Limb (tissue), 2 donors: ENCODE measurements at regions not wholly inside any gene's neighbourhood (a gene's known extent, or its start where the extent isn't known, plus 50 kb on each side); places are given as distances from the start of the nearest gene placed in this dataset.
A peak's percentile ranks its signal among the peaks of the same experiment; 100 is the strongest.

Experiments used
- DNase-seq, 2 donors: peaks; one replicate each; pipeline ENCODE4 v3.0.0-alpha.2; 2016; ENCODE audit errors: extremely low spot score in 2 of 2

DNA sequence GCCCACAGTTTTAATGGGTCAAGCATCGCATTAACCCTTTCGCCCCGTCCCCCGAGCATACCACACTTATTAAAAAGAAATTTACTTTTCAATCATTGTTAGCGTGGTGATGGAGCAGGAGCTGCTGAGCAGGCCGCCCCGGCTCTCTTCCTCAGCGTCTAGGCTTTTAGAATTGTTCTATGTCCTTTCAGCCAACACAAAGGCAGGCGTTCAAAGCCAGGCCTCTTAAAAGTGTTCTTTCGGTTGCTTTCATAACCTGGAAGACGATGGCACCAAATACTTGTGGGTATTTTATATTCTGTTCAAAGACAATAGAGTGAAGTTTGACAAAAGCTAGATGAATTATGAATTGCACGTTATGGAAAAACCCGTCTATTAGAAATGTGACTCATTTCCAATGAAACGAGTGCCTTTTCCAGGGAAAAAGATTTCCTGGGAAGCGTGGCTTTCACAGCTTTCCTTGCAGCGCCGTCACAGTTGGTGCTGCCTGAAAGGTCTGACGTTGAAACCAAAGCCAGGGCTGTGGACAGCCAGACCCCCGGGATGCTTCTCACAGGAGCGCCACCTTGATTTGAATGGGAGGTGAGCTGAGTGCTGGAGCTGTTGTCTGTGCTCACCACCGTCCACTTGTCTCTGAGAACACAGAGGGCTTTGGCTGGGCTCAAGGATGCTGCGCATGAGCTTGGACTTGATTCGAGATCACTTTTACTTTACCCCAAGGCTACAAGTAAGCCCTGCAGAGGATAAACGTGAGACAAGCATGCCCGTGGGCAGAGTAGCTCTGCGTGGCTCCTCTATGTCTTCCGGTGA, 78.8 kb downstream of the SOX1 start:
- DNase-seq = no peak

DNA sequence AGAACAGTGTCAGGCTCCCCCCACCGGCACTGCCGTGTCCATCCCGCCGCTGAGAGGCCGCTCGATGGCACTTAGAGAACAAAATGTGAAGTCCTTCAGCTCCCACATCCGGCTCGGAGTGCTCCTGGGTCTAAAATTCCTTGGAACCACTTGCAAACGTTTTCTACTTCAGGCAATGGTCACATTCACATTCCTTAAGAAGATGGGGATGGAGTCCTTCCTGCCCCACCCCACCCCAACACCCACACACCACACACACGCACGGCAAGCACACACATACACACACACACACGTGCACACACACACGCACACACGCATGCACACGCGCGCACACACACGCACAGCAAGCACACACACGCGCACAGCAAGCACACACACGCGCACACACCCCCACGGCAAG, 83.4 kb downstream of the SOX1 start:
- DNase-seq = no peak

DNA sequence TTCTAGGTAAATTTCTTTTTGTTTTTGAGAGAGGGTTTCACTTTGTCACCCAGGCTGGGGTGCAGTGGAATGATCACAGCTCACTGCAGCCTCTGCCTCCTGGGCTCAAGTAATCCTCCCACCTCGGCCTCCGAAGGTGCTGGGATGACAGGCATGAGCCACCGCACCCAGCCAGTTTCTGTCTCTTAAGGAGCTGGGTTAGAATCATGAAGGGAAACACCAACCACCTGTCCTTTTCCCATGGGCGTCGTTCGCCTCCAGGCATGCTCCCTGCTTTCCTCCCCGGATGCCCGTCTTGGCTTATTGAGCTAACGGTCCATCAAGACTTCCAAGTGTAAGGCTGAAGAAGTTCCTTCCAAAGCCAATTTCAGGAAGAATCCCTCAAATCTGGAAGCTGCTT, 85.9 kb downstream of the SOX1 start:
- no peak for DNase-seq

DNA sequence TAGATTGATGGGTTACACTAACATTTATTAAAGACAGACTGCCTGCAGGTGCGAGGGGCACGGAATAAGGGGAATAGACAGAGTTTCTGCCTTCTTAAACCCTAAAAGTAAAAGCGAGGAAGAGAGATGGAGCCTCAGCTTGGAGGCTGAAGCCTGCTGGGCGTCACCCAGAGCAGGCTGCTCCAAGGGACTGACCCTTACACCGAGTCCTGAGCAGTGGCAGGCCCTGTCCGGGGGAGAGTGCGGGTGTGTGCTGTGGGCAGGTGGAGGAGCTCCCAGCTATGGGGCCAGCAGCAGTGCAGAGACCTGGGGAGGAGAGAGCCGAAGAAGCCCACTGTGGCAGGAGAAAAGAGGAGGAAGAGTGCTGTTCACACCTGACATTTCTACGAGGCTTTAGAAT, 86.4 kb downstream of the SOX1 start:
- no peak for DNase-seq

DNA sequence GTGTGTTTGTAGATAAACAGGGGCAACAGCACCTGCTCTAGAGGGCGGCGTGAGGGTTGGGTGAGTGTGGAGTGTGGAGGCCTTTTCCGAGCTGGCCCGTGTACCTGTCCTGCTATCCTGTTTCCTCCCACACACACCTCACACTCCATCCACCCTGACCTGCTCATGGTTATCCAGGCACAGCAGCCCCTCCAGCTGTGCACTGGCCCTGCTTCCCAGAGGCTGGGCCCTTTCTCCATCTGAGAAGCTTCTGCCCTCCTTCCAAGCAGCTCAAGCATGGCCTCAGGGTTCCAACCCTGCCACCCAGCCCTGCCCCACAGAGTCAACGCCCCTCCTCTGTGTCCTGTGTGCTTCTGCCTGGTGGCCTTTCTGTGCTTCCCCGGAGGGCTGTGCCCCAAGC, 86.9 kb downstream of the SOX1 start:
- DNase-seq = no peak

DNA sequence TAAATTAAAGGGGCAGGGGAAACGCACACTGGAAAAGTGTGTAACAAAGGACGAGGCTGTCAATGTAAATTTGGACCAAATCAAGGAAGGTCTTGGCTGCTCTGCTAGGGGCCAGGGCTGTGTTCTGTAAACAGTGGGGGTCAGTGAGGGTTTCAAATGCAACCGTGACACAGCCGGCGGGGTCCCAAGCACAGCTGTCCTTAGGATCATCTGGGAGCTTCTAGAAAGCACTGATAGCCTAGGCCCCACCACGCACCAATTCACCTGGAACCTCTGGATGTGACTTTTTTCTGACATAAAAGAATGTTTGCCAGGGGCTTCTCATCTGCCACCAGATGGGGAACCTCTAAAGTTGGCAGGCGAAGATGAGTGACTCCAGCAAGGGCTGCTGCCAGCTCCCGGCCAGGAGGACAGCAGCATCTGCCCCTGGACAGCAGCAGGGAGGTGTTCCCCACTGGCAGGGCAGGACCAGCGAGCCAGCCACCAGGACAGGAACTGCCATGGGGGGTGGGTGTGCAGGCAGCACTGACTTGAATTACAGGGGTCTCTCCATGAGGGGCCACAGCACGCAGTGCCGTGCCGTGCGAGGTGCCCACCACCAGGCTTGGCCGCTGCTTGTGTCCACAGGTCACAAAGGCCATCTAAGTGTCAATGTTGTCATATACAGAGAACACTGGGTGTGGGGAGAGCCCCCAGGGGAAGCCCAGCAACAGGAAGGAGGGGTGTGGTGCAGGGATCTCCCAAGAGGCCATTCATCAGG, 87.5 kb downstream of the SOX1 start:
- DNase-seq = no peak

DNA sequence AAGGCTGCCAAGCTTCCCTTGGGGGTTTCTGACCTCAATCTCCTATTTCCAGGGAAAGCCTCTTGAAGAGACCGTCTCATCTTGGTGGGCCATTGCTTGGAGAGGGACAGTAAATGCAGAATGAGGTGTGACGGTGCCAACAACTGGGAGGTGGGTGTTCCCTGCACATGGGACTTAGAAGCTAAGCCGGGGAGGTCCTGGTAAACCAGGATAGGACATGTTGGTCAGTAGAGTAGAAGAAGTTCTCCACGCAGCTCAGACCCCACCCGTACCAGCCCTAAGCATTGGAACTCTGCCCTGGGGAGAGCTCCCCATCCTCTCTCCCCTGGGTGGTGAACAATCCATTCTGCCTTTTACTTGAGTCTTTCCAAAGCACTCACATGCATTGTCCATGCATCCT, 92.0 kb downstream of the SOX1 start:
- DNase-seq = no peak

DNA sequence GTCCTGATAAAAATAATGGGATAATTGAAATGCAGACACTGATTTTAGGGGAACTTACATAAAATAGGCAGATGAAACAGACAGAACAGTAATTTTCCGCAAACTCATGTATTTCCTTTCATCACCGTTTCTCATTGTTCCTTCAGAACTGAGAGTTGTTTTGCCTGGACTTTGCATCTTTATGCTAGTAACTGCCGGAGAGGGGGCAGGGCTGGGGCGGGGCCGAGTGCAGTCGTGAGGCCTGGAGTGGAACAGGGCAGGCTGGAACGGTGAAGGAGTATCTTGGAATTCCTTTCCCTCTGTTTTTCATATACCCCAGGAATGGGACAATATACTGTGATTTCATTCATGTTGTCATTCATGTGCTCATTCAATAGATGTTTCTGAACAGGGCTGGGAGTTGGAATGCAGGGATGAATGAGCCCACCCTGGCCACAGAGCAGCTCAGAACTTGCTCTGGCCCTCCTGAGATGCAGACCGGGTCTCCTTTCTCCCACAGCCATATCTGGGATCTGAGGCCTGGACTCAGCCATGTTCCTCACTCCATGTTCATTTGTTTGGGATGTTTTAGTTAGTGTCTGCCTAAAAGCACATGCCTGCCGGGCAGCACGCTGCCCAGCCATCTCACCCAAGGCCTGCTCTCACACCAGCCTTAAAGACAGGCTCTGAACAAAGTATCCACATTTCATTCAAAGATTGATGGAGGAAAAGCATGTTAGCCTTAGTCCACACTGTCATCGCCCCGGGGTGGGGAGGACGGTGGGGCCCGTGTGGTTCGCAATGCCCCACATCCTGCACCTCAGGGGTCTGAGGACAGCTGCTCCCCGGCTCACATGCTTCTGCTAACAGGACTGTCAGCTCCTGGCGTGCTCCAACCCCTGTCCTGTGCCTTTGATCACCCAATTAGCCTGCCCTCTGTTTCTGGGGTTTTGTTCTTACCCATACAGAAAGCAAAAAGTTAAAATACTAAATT, 92.9 kb downstream of the SOX1 start:
- DNase-seq = no peak

DNA sequence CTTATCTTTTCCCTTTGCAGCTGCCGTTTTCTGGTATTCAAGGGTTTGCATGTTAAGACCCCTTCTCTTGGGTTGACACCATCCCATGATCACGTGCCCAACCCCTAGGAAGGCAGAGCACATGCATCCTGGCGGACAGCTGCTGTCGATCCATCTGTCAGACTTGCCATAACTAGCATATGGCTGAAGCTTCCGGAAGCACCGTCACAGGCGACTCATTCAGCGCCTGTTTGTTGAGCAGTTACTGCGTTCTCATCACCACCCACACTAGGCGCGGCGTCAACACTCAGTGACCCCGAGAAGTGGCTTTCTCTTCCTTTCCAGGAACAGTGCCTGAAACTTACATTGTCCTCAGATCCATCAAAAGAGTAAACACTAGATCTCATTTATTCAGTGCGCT, 93.6 kb downstream of the SOX1 start:
- peak in 1 of 2 donors; percentile 48 for DNase-seq

DNA sequence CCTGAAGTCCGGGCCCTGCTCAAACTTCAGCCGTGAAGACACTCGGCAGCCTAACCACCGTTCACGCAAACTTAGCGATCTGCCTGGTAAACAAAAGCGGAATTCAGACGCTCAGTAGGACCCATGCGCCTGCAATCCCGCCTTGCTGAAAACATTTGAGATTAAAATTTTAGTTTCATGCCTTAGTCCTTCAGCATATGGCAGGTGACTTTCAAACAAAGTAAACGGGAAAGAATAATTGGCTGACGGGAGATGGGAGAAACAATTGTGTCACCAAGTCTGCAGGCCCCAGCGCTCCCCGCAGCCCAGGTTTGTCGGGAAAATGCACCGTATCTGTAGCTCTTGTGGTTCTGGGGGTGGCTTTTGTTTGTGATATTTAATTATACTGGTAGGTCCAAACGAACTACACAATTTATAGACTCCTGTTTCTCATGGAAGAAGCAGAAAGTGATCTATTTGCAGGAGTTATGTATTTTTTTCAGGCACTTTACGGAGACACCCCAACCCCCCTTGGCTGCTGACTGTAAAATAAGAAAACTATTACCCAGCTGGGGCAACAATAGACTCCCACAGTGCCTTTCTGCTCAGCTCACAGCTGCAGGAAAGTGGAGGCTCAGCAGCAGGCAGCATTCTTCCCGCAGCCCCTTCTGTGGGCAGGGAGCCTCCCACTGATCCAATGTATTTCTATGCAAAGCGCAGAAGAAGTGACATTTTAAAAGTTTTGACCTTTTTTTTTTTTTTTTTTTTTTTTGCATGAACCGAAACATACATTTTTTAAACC, 94.8 kb downstream of the SOX1 start:
- DNase-seq = peak; percentile 11 to 55

DNA sequence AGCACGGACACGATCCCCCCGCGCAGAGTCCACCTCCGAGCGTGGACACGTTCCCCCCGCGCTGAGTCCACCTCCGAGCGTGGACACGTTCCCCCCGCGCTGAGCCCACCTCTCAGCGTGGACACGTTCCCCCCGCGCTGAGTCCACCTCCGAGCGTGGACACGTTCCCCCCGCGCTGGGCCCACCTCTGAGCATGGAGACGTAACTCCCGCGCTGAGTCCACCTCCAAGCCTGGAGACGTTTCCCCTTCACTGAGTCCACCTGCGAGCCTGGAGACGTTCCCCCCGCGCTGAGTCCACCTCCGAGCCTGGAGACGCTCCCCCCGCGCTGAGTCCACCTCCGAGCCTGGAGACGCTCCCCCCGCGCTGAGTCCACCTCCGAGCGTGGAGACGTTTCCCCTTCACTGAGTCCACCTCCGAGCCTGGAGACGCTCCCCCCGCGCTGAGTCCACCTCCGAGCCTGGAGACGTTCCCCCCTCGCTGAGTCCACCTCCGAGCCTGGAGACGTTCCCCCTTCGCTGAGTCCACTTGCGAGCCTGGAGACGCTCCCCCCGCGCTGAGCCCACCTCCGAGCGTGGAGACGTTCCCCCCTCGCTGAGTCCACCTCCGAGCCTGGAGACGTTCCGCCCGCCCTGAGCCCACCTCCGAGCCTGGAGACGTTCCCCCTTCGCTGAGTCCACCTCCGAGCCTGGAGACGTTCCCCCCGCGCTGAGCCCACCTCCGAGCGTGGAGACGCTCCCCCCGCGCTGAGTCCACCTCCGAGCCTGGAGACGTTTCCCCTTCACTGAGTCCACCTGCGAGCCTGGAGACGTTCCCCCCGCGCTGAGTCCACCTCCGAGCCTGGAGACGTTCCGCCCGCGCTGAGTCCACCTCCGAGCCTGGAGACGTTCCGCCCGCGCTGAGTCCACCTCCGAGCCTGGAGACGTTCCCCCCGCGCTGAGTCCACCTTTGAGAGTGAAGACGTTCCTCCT, 97.0 kb downstream of the SOX1 start:
- DNase-seq = peak in 1 of 2 donors; percentile 16

DNA sequence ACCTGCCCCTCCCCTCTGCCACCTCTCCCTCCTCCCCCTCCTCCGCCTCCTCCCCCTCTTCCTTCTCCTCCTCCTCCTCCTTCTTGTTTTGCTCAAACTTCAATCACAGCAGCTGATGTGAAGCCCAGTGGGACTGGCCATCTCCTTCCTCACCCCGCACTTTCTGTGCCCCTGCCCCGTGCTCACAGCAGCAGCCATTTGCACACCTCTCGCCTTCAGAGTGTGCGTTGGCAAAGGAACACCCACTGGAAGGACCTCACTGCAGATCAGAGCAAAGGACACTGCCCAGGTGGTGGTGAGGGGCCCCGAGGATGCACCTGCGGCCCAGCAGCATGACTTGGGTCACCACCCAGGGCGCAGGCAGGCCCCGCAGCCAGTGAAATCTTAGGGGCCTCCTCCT, 98.8 kb downstream of the SOX1 start:
- DNase-seq = no peak

DNA sequence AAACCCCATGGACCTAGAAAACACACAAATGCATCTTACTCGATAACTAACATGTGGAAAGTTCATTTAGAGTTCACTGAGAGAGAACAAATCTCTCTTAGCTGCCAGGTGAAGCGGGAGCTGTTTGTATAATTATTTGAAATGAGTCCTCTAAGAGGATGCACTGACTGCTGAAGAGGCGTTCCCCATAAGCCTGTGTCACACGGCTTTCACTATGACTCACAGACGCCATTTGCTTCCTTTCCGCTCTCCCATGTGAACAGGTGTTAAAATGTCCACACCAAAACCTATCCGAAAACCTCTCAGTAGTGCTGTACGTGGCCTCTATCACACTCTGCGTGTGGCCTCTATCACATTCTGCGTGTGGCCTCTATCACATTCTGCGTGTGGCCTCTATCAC, 101.8 kb downstream of the SOX1 start:
- no peak for DNase-seq

DNA sequence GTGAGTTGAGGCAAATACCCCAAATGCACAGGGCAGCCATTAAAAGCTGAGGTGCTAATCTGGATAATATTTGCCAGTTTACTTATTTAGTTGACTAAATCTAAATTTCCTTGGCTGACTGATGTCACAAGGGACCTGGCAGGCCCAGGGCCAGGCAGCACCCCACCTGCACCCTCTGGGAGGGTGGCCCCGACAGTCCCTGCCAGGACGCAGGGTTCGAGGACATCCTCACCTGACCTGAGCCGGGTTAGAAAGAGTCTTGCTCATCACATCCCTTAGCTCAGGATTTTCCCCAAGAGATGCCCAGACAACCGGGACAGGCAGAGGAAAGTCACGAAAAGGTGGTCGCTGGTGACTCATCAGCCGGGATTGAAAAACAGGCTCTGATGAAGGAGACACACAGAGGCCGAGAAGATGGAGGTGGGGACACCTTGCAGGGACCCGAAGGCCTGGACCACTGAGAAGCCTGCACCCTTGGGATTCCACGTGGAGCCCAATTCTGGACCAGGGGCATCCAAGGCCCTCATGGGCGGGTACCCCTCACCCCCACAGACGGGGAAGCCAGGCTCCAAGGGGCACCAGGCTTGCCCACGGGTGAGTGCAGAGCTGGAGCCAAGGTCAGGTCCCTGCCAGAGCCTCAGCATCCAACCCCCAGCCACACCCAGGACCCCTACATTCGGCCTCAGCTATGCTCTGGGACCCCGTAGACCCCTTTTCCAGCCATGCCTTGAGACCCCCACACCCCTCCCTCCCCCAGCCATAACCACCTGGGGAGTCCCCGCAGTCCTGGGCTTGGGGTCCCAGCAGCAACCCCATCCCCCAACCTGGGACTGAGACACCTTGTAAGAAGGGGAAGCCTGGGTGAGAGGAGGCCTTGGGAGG, 103.2 kb downstream of the SOX1 start:
- DNase-seq = no peak

DNA sequence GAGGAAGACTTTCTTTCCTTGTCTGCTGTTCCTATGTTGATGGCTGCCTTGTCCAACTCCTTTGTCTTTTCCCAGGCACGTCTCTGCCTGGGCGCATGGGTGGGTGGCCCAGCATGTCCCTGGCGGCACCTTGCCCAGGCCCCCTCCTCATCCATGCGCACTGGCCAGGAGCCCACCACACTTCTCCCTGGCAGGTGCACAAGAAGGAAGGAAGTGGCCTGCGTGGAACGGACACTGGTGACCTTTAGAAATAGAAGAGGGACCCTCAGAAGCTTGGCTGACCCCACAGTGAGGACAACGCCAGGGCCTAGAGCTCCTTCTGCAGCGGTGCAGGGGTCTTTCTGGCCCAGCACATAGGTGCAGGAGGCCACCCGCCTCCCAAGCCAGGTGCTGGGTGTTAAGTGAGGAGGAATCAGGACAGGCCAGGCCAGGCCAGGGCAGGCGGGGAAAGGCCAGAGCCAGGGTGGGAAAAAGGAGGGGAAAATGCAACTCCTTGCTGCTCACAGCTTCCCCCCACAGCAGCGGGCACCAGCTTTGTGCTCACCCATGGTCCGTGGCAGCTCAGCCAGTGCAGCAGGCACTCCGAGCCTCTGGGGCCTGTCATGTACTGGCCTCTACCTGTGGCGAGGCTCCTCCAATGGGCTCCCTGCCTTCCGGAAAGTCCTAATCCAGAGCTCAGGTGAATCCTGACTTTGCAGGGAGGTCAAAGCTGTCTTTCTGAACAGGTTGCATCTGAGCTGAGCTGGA, 104.0 kb downstream of the SOX1 start:
- DNase-seq = no peak

DNA sequence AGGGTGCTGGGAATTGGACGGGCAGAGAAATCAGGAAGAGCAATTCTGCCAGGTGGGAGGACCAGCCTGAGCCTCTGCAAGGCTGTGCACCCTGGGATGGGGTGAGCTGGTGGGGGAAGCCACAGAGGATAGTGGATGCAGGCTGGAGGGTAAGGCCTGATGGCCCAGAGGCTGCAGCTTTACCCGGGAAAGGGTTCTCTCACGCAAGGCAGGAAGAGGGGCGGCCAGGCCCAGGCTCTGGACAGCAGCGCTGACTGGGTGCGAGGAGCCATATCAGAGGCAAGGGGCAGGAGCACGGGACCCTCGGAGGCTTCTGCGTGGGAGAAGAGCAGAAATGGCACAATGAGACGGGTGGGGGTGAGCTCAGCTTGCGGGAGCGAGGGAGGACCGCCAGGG, 104.6 kb downstream of the SOX1 start:
- no peak for DNase-seq

DNA sequence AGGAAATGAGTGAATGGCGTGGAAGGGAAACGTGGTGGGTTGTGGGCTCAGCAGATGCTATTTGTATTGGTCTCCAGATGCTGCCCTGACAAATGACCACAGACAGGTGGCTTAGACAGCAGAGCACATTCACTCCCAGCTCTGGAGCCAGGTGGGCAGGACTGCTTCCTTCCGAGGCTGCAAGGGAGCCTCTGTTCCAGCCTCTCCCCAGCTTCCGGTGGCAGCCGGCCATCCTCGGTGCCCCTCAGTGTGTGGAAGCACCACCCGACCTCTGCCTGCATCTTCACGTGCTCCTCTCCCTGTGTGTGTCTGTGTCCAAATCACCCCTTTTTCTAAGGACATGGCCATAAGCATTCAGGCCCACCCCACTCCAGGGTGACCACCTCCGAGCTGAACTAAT, 105.1 kb downstream of the SOX1 start:
- DNase-seq = no peak

DNA sequence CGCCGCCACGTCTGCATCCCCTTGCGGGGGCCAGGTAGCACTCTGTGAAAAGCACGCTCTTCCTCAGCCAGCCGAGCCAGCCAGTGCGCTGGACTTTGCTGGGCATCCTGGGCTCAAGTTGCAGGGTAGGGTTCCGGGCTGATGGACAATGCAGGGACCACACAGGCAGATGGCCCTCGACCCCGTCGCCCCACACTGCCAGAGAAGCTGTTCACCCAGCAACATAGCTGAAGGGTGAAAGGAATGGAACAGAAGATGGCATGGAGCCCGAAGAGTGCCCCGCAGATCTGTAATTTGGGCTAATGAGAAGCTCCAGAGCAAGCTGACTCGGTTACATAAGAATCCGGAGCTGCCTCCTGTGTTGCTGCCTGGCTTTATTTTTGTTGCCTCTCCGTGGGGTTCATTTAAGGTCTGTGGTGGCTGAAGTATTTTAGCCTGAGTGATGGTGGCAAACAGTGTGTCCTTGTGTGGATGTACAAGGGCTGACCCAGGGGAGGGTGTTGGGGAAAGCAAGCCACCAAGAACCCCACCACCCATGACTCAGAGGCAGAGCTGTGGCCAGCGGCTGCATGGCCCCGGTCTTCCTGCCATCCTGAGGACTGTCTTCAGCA, 105.8 kb downstream of the SOX1 start:
- DNase-seq = no peak
